GM06990 (cell line): ENCODE measurements at regions not wholly inside any gene's neighbourhood (a gene's known extent, or its start where the extent isn't known, plus 50 kb on each side); places are given as distances from the start of the nearest gene placed in this dataset.

Experiments
- DNase-seq: peaks from one replicate; pipeline ENCODE4 v3.0.0-alpha.2; 2011; ENCODE audit not compliant: insufficient read length; ENCODE audit errors: extremely low read depth
- H3K27me3 ChIP-seq: replicated peaks from 2 replicates; pipeline ENCODE4 v1.6.0; 2011; ENCODE audit warnings: low read length; ENCODE audit not compliant: control insufficient read depth, insufficient read depth
- H3K36me3 ChIP-seq: 2 replicates; pipeline ENCODE4 v1.5.1; 2011; ENCODE audit warnings: low read length; ENCODE audit not compliant: control insufficient read depth, insufficient read depth
- H3K4me3 ChIP-seq: replicated peaks from 2 replicates; pipeline ENCODE4 v1.5.1; 2011; ENCODE audit warnings: low read depth, mild to moderate bottlenecking, control low read depth, low read length
- TF ChIP-seq, protein P1 (sequence below): IDR thresholded peaks from 2 replicates; pipeline ENCODE4 v1.5.1; 2011; ENCODE audit warnings: low read length, control low read depth, mild to moderate bottlenecking, inconsistent platforms; ENCODE audit not compliant: insufficient read depth, poor library complexity, severe bottlenecking

- TF ChIP-seq, protein P1, sequence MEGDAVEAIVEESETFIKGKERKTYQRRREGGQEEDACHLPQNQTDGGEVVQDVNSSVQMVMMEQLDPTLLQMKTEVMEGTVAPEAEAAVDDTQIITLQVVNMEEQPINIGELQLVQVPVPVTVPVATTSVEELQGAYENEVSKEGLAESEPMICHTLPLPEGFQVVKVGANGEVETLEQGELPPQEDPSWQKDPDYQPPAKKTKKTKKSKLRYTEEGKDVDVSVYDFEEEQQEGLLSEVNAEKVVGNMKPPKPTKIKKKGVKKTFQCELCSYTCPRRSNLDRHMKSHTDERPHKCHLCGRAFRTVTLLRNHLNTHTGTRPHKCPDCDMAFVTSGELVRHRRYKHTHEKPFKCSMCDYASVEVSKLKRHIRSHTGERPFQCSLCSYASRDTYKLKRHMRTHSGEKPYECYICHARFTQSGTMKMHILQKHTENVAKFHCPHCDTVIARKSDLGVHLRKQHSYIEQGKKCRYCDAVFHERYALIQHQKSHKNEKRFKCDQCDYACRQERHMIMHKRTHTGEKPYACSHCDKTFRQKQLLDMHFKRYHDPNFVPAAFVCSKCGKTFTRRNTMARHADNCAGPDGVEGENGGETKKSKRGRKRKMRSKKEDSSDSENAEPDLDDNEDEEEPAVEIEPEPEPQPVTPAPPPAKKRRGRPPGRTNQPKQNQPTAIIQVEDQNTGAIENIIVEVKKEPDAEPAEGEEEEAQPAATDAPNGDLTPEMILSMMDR, result no peak
- Histone ChIP-seq H3K4me3 (no peak overlapping the region), H3K36me3 (no peaks in the 10 kb centered on the region), H3K27me3 (no peaks in the 10 kb centered on the region)
- no peak for DNase-seq
Observed at GRCh38 chr1:96579636-96580035, 141.9 kb upstream of the PTBP2 start.

- Histone ChIP-seq H3K36me3 (no peaks in the 10 kb centered on the region), H3K4me3 (no peak overlapping the region), H3K27me3 (no peaks in the 10 kb centered on the region)
- no peak for DNase-seq
- TF ChIP-seq, protein P1, result no peak
Observed at GRCh38 chr1:96580920-96581319, 140.7 kb upstream of the PTBP2 start.

DNA sequence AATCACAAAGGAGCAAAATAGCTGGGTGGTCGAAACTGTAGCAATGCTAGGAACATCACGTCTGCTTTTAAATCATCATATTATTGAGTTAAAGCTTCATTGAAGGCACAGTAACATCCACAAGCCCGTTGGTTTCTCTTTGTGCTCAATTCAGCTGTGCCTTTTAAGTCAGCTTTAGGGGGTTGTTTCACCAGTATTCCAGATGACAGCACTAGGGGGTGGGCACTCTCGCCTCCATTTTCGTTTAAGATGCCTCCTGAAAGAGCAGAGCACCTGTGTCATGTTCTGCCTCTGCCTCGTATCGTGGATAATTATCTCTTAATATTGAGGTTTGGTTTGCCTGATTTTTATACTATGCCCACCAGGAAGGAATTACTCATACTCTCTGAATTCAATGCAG, 139.8 kb upstream of the PTBP2 start:
- DNase-seq, result no peak
- no peaks in the 10 kb centered on the region for H3K36me3 ChIP-seq
- no peak overlapping the region for H3K4me3 ChIP-seq
- H3K27me3 ChIP-seq, result no peaks in the 10 kb centered on the region
- TF ChIP-seq, protein P1, result no peak

GRCh38 chr1:96583903-96584302, 137.7 kb upstream of the PTBP2 start:
- Histone ChIP-seq H3K36me3 (no peaks in the 10 kb centered on the region), H3K27me3 (no peaks in the 10 kb centered on the region), H3K4me3 (no peak overlapping the region)
- TF ChIP-seq, protein P1, result no peak
- no peak for DNase-seq

GRCh38 chr1:96587222-96587621, 134.4 kb upstream of the PTBP2 start:
- Histone ChIP-seq H3K4me3 (no peak overlapping the region), H3K36me3 (no peaks in the 10 kb centered on the region)
- DNase-seq, result no peak

More at GRCh38 chr1:96587222-96587621, 134.4 kb upstream of the PTBP2 start:
- no peaks in the 10 kb centered on the region for H3K27me3 ChIP-seq
- TF ChIP-seq, protein P1, result no peak
